ENCODE measurements at regions not wholly inside any gene's neighbourhood (a gene's known extent, or its start where the extent isn't known, plus 50 kb on each side); places are given as distances from the start of the nearest gene placed in this dataset.
A peak's percentile ranks its signal among the peaks of the same experiment; 100 is the strongest.
"Not testable (repeated sequence)": the region's sequence is repeated elsewhere in the genome, so short reads cannot be mapped to it uniquely, and the experiment has no call there.

GRCh38 chr12:126974779-126975178 lies 1292.2 kb upstream of the TMEM132C start:
- H3K4me3 Mint-ChIP-seq (ENCODE audit: unreplicated experiment) = no peak overlapping the region
- H3K36me3 Mint-ChIP-seq (ENCODE audit: insufficient read depth, unreplicated experiment) = no peaks in the 10 kb centered on the region
- H3K9me3 Mint-ChIP-seq (ENCODE audit: unreplicated experiment) = no peaks in the 10 kb centered on the region
- TF ChIP-seq CTCF (IDR thresholded peaks at IDR 0.05; ENCODE audit: unreplicated experiment) = no peak
- peak; percentile 5 for DNase-seq (ENCODE audit: unreplicated experiment)
- ChIA-PET POLR2A (no interaction called here), CTCF (interaction anchor here (0.6 to 1.3 kb wide), 2 partner anchors 134 to 373 kb away, joined by 3 to 4 read pairs; no protein-coding TSS in a partner anchor)
- H3K27me3 Mint-ChIP-seq (ENCODE audit: insufficient read depth, unreplicated experiment) = peaks cover 50% of the 10 kb centered on the region
- H3K4me1 Mint-ChIP-seq (ENCODE audit: insufficient read depth, unreplicated experiment) = no peaks in the 10 kb centered on the region
- BruUV-seq (replicated peaks) = no TSS peak
- no peak overlapping the region for H3K27ac Mint-ChIP-seq (ENCODE audit: low read depth, unreplicated experiment)
- intact Hi-C loops (cut with micrococcal nuclease) = no loop called here

- TF ChIP-seq CTCF (IDR thresholded peaks at IDR 0.05; ENCODE audit: unreplicated experiment) = no peak
- ChIA-PET POLR2A (no interaction called here), CTCF (no interaction called here)
- no peak for DNase-seq (ENCODE audit: unreplicated experiment)
- no TSS peak for BruUV-seq (replicated peaks)
- peaks cover 49% of the 10 kb centered on the region for H3K27me3 Mint-ChIP-seq (ENCODE audit: insufficient read depth, unreplicated experiment)
- no peaks in the 10 kb centered on the region for H3K36me3 Mint-ChIP-seq (ENCODE audit: insufficient read depth, unreplicated experiment)
- H3K4me3 Mint-ChIP-seq (ENCODE audit: unreplicated experiment) = no peak overlapping the region
- no peaks in the 10 kb centered on the region for H3K9me3 Mint-ChIP-seq (ENCODE audit: unreplicated experiment)
- intact Hi-C loops (cut with micrococcal nuclease) = no loop called here
- H3K4me1 Mint-ChIP-seq (ENCODE audit: insufficient read depth, unreplicated experiment) = no peaks in the 10 kb centered on the region
- H3K27ac Mint-ChIP-seq (ENCODE audit: low read depth, unreplicated experiment) = no peak overlapping the region
These were observed 1290.4 kb upstream of the TMEM132C start for GRCh38 chr12:126976579-126976978.

- H3K4me3 Mint-ChIP-seq (ENCODE audit: unreplicated experiment); POLR2A ChIA-PET; intact Hi-C loops (cut with micrococcal nuclease); DNase-seq (ENCODE audit: unreplicated experiment); BruUV-seq (replicated peaks); H3K36me3 Mint-ChIP-seq (ENCODE audit: insufficient read depth, unreplicated experiment); H3K27ac Mint-ChIP-seq (ENCODE audit: low read depth, unreplicated experiment); H3K4me1 Mint-ChIP-seq (ENCODE audit: insufficient read depth, unreplicated experiment): not testable (repeated sequence)
- Mint-ChIP-seq H3K9me3 (ENCODE audit: unreplicated experiment) (peaks cover 15% of the 10 kb centered on the region), H3K27me3 (ENCODE audit: insufficient read depth, unreplicated experiment) (peaks cover 31% of the 10 kb centered on the region)
- CTCF ChIA-PET = interaction anchor here (1.6 kb wide), 1 partner anchor 54 kb away, joined by 3 read pairs; no protein-coding TSS in a partner anchor
These were observed 1287.4 kb upstream of the TMEM132C start for GRCh38 chr12:126979564-126979963.

DNA sequence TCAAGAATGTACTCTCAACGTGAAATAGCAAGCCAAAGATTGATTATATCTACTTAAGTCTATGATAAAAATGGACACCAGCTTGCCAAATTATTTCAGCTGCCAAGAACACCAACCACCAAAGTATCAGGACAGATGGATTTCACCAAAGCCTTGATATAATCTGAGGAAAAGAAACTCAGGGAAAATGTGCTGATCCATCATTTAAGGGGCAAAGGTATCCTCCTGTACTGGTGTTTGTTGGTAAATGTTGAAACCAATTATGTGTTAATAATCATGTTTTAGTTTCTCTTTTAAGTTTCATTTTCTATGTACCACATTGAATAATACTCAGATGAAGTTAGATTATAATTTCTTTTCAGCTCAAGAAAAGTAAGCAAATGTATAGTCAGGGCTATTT lies 1284.3 kb upstream of the TMEM132C start:
- H3K9me3 Mint-ChIP-seq (ENCODE audit: unreplicated experiment) = peaks cover 15% of the 10 kb centered on the region
- BruUV-seq (replicated peaks) = no TSS peak
- no peaks in the 10 kb centered on the region for H3K36me3 Mint-ChIP-seq (ENCODE audit: insufficient read depth, unreplicated experiment)
- TF ChIP-seq CTCF (IDR thresholded peaks at IDR 0.05; ENCODE audit: unreplicated experiment) = no peak
- H3K4me3 Mint-ChIP-seq (ENCODE audit: unreplicated experiment) = no peak overlapping the region
- intact Hi-C loops (cut with micrococcal nuclease) = no loop called here
- POLR2A ChIA-PET = no interaction called here
- DNase-seq (ENCODE audit: unreplicated experiment) = no peak
- no peaks in the 10 kb centered on the region for H3K4me1 Mint-ChIP-seq (ENCODE audit: insufficient read depth, unreplicated experiment)
- H3K27me3 Mint-ChIP-seq (ENCODE audit: insufficient read depth, unreplicated experiment) = peaks cover 7% of the 10 kb centered on the region
- CTCF ChIA-PET = no interaction called here
- no peak overlapping the region for H3K27ac Mint-ChIP-seq (ENCODE audit: low read depth, unreplicated experiment)

GRCh38 chr12:126983735-126984134 lies 1283.2 kb upstream of the TMEM132C start:
- POLR2A ChIA-PET; CTCF ChIA-PET; H3K4me1 Mint-ChIP-seq (ENCODE audit: insufficient read depth, unreplicated experiment); H3K27ac Mint-ChIP-seq (ENCODE audit: low read depth, unreplicated experiment); H3K36me3 Mint-ChIP-seq (ENCODE audit: insufficient read depth, unreplicated experiment); intact Hi-C loops (cut with micrococcal nuclease); H3K4me3 Mint-ChIP-seq (ENCODE audit: unreplicated experiment); DNase-seq (ENCODE audit: unreplicated experiment); H3K27me3 Mint-ChIP-seq (ENCODE audit: insufficient read depth, unreplicated experiment); BruUV-seq (replicated peaks): not testable (repeated sequence)
- peaks cover 15% of the 10 kb centered on the region for H3K9me3 Mint-ChIP-seq (ENCODE audit: unreplicated experiment)

GRCh38 chr12:126985663-126986062 lies 1281.3 kb upstream of the TMEM132C start:
- H3K27me3 Mint-ChIP-seq (ENCODE audit: insufficient read depth, unreplicated experiment); H3K36me3 Mint-ChIP-seq (ENCODE audit: insufficient read depth, unreplicated experiment); POLR2A ChIA-PET; DNase-seq (ENCODE audit: unreplicated experiment); H3K4me1 Mint-ChIP-seq (ENCODE audit: insufficient read depth, unreplicated experiment); H3K4me3 Mint-ChIP-seq (ENCODE audit: unreplicated experiment); BruUV-seq (replicated peaks); intact Hi-C loops (cut with micrococcal nuclease); CTCF ChIA-PET; H3K27ac Mint-ChIP-seq (ENCODE audit: low read depth, unreplicated experiment): not testable (repeated sequence)
- H3K9me3 Mint-ChIP-seq (ENCODE audit: unreplicated experiment) = peaks cover 15% of the 10 kb centered on the region
